ENCODE measurements at regions not wholly inside any gene's neighbourhood (a gene's known extent, or its start where the extent isn't known, plus 50 kb on each side); places are given as distances from the start of the nearest gene placed in this dataset.

DNA sequence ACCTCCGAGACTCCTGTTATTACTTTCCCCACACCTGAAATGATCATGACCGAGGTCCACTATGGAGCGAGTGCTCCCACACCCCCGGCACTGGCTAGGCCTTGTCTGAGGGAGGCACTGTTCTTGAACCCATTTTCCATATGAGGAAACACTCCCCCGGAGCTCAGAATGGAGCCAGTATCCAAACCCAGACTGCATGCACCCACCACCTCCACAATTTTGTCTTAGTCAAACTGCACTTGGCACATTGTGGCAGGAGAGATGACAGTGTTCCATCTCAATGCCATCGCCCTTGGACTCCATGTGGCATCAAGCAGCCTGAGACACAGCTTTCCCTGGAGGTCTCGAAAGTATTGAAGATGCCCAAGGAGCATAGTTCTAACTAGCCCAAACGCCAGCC, 154.1 kb downstream of the NUP210 start:
- peaks cover 10% of the 10 kb centered on the region for H3K27me3 ChIP-seq (ENCODE audit: control insufficient read depth, insufficient read depth, low read length)
- no peaks in the 10 kb centered on the region for H3K4me1 ChIP-seq (ENCODE audit: control insufficient read depth, insufficient read depth, low read length)
- no peaks in the 10 kb centered on the region for H3K9me3 ChIP-seq (ENCODE audit: control insufficient read depth, low read depth, low read length)
- H3K36me3 ChIP-seq (ENCODE audit: control insufficient read depth, insufficient read depth, low read length), result no peaks in the 10 kb centered on the region
- no CpG with 5 or more reads among the region's 8 CpGs for WGBS (ENCODE audit: insufficient coverage, low lambda C conversion rate)
- H3K4me3 ChIP-seq (ENCODE audit: low read length), result no peak overlapping the region
- H3K27ac ChIP-seq (ENCODE audit: low read length), result no peak overlapping the region
- no peak for DNase-seq

DNA sequence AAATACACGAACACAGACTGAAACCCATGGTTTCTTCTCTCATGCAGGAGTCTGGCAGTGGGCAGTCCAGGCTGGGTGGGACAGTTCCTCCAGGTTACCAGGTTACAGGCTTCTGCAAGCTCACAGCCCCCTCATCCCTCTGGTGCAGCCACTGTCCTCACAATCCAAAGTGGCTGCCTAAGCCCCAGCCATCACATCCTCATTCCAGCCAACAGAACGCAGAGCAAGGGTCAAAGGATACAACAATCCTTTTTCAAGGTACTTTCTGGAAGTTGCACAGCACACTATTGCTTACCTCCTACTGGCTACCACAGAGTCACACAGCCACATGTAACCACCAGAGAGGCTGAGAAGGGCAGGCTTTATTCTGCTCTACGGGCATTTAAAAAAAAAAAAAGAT, 154.6 kb downstream of the NUP210 start:
- H3K27me3 ChIP-seq (ENCODE audit: control insufficient read depth, insufficient read depth, low read length), result peaks cover 15% of the 10 kb centered on the region
- no peak for DNase-seq
- WGBS (ENCODE audit: insufficient coverage, low lambda C conversion rate), result no CpG with 5 or more reads among the region's 3 CpGs
- no peaks in the 10 kb centered on the region for H3K36me3 ChIP-seq (ENCODE audit: control insufficient read depth, insufficient read depth, low read length)
- H3K9me3 ChIP-seq (ENCODE audit: control insufficient read depth, low read depth, low read length), result no peaks in the 10 kb centered on the region
- no peak overlapping the region for H3K4me3 ChIP-seq (ENCODE audit: low read length)
- H3K27ac ChIP-seq (ENCODE audit: low read length), result no peak overlapping the region
- H3K4me1 ChIP-seq (ENCODE audit: control insufficient read depth, insufficient read depth, low read length), result no peaks in the 10 kb centered on the region

GRCh38 chr3:13265016-13265415, 155.1 kb downstream of the NUP210 start:
- H3K4me1 ChIP-seq (ENCODE audit: control insufficient read depth, insufficient read depth, low read length), result no peaks in the 10 kb centered on the region
- no peak for DNase-seq

GRCh38 chr3:13264468-13264795, 155.7 kb downstream of the NUP210 start:
- WGBS (ENCODE audit: insufficient coverage, low lambda C conversion rate), result 40% methylated on average over 1 of the region's 9 CpGs
- no peaks in the 10 kb centered on the region for H3K36me3 ChIP-seq (ENCODE audit: control insufficient read depth, insufficient read depth, low read length)
- no peak for DNase-seq
- H3K27me3 ChIP-seq (ENCODE audit: control insufficient read depth, insufficient read depth, low read length), result peaks cover 16% of the 10 kb centered on the region
- H3K27ac ChIP-seq (ENCODE audit: low read length), result no peak overlapping the region
- no peaks in the 10 kb centered on the region for H3K4me1 ChIP-seq (ENCODE audit: control insufficient read depth, insufficient read depth, low read length)
- no peak overlapping the region for H3K4me3 ChIP-seq (ENCODE audit: low read length)
- no peaks in the 10 kb centered on the region for H3K9me3 ChIP-seq (ENCODE audit: control insufficient read depth, low read depth, low read length)

More at GRCh38 chr3:13265016-13265415, 155.1 kb downstream of the NUP210 start:
- Histone ChIP-seq H3K9me3 (ENCODE audit: control insufficient read depth, low read depth, low read length) (no peaks in the 10 kb centered on the region), H3K36me3 (ENCODE audit: control insufficient read depth, insufficient read depth, low read length) (no peaks in the 10 kb centered on the region), H3K27ac (ENCODE audit: low read length) (no peak overlapping the region), H3K27me3 (ENCODE audit: control insufficient read depth, insufficient read depth, low read length) (peaks cover 16% of the 10 kb centered on the region), H3K4me3 (ENCODE audit: low read length) (no peak overlapping the region)
- WGBS (ENCODE audit: insufficient coverage, low lambda C conversion rate), result no CpG with 5 or more reads among the region's 7 CpGs

- Histone ChIP-seq H3K4me1 (ENCODE audit: control insufficient read depth, insufficient read depth, low read length) (no peaks in the 10 kb centered on the region), H3K4me3 (ENCODE audit: low read length) (no peak overlapping the region), H3K27me3 (ENCODE audit: control insufficient read depth, insufficient read depth, low read length) (peaks cover 16% of the 10 kb centered on the region), H3K36me3 (ENCODE audit: control insufficient read depth, insufficient read depth, low read length) (no peaks in the 10 kb centered on the region), H3K9me3 (ENCODE audit: control insufficient read depth, low read depth, low read length) (no peaks in the 10 kb centered on the region), H3K27ac (ENCODE audit: low read length) (no peak overlapping the region)
- no CpG with 5 or more reads among the region's 26 CpGs for WGBS (ENCODE audit: insufficient coverage, low lambda C conversion rate)
- DNase-seq, result no peak
Measured at GRCh38 chr3:13263770-13264467, 156.2 kb downstream of the NUP210 start.

GRCh38 chr3:13262493-13263211, 157.5 kb downstream of the NUP210 start:
- Histone ChIP-seq H3K27me3 (ENCODE audit: control insufficient read depth, insufficient read depth, low read length) (peaks cover 17% of the 10 kb centered on the region), H3K9me3 (ENCODE audit: control insufficient read depth, low read depth, low read length) (no peaks in the 10 kb centered on the region), H3K4me1 (ENCODE audit: control insufficient read depth, insufficient read depth, low read length) (no peaks in the 10 kb centered on the region), H3K4me3 (ENCODE audit: low read length) (no peak overlapping the region), H3K36me3 (ENCODE audit: control insufficient read depth, insufficient read depth, low read length) (no peaks in the 10 kb centered on the region), H3K27ac (ENCODE audit: low read length) (no peak overlapping the region)
- WGBS (ENCODE audit: insufficient coverage, low lambda C conversion rate), result no CpG with 5 or more reads among the region's 7 CpGs
- no peak for DNase-seq

DNA sequence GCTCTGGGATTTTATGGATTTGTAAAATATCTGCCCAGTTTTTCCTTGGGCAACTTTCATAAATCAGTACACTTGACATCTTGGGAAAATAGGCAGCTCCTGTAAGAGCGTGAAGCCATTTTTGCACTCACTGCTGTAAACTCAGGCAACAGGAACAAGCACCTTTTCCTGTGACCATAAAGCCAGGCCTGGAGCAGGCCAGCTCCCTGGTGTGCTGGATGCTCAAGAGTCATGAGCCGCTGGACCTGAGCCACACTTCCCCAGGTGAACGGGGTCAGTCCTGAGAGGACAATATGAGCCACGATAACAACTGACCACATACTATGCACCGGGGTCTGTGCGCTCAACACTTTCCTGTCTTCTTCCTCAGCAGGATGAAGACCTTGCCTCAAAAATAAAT, 158.2 kb downstream of the NUP210 start:
- no peak overlapping the region for H3K4me3 ChIP-seq (ENCODE audit: low read length)
- H3K4me1 ChIP-seq (ENCODE audit: control insufficient read depth, insufficient read depth, low read length), result no peaks in the 10 kb centered on the region
- no CpG with 5 or more reads among the region's 6 CpGs for WGBS (ENCODE audit: insufficient coverage, low lambda C conversion rate)
- H3K9me3 ChIP-seq (ENCODE audit: control insufficient read depth, low read depth, low read length), result no peaks in the 10 kb centered on the region
- H3K27ac ChIP-seq (ENCODE audit: low read length), result no peak overlapping the region
- H3K36me3 ChIP-seq (ENCODE audit: control insufficient read depth, insufficient read depth, low read length), result no peaks in the 10 kb centered on the region
- H3K27me3 ChIP-seq (ENCODE audit: control insufficient read depth, insufficient read depth, low read length), result peaks cover 21% of the 10 kb centered on the region
- DNase-seq, result no peak

DNA sequence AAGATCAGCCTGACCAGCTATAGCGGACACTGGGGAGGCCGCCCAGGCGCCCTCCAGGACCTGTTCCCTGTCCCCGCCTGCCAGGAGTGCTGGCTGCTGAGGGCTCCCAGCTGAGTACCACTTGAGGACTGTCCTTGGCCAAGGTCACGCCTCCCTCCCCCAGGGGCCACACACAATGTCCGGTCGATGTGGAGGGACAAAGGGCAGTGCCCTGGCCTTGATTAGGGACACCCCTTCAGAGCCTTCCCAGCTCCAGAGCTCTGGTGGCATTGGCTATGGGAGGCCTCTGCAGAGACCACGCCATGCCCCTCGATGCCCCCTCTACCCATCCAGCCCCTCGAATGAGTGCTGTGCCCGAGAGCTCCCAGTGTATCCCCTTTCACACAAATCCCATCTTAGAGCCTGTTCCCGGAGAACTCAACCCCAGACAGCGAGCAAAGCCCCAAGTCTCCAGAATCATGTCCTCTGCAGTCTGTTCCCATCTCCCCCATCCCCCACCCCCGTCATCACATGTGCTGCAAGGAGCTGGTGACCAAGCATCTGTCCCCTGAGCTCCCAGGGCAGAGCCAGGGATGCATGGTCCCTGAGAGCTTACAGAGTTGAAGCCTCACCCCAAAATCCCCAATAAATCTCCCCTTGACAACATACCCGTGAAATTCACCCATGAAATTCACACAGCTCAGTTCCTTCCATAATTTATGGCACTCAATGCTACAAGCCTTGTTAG, 158.9 kb downstream of the NUP210 start:
- DNase-seq, result no peak
- Histone ChIP-seq H3K9me3 (ENCODE audit: control insufficient read depth, low read depth, low read length) (no peaks in the 10 kb centered on the region), H3K27me3 (ENCODE audit: control insufficient read depth, insufficient read depth, low read length) (peaks cover 24% of the 10 kb centered on the region), H3K27ac (ENCODE audit: low read length) (no peak overlapping the region), H3K4me1 (ENCODE audit: control insufficient read depth, insufficient read depth, low read length) (no peaks in the 10 kb centered on the region), H3K36me3 (ENCODE audit: control insufficient read depth, insufficient read depth, low read length) (no peaks in the 10 kb centered on the region), H3K4me3 (ENCODE audit: low read length) (no peak overlapping the region)
- WGBS (ENCODE audit: insufficient coverage, low lambda C conversion rate), result no CpG with 5 or more reads among the region's 15 CpGs

GRCh38 chr3:13260259-13261103, 159.6 kb downstream of the NUP210 start:
- peaks cover 23% of the 10 kb centered on the region for H3K27me3 ChIP-seq (ENCODE audit: control insufficient read depth, insufficient read depth, low read length)
- H3K4me1 ChIP-seq (ENCODE audit: control insufficient read depth, insufficient read depth, low read length), result no peaks in the 10 kb centered on the region
- no peak overlapping the region for H3K4me3 ChIP-seq (ENCODE audit: low read length)
- no peaks in the 10 kb centered on the region for H3K9me3 ChIP-seq (ENCODE audit: control insufficient read depth, low read depth, low read length)
- no CpG with 5 or more reads among the region's 15 CpGs for WGBS (ENCODE audit: insufficient coverage, low lambda C conversion rate)
- no peaks in the 10 kb centered on the region for H3K36me3 ChIP-seq (ENCODE audit: control insufficient read depth, insufficient read depth, low read length)
- no peak for DNase-seq
- H3K27ac ChIP-seq (ENCODE audit: low read length), result no peak overlapping the region

GRCh38 chr3:13259831-13260230, 160.3 kb downstream of the NUP210 start:
- Histone ChIP-seq H3K4me3 (ENCODE audit: low read length) (no peak overlapping the region), H3K27me3 (ENCODE audit: control insufficient read depth, insufficient read depth, low read length) (peaks cover 20% of the 10 kb centered on the region), H3K27ac (ENCODE audit: low read length) (no peak overlapping the region), H3K36me3 (ENCODE audit: control insufficient read depth, insufficient read depth, low read length) (no peaks in the 10 kb centered on the region), H3K4me1 (ENCODE audit: control insufficient read depth, insufficient read depth, low read length) (no peaks in the 10 kb centered on the region), H3K9me3 (ENCODE audit: control insufficient read depth, low read depth, low read length) (no peaks in the 10 kb centered on the region)
- DNase-seq, result no peak
- WGBS (ENCODE audit: insufficient coverage, low lambda C conversion rate), result 25% methylated on average over 2 of the region's 5 CpGs

Measured in large intestine (tissue), 3 donors.